K562 (cell line): ENCODE measurements at regions not wholly inside any gene's neighbourhood (a gene's known extent, or its start where the extent isn't known, plus 50 kb on each side); places are given as distances from the start of the nearest gene placed in this dataset.

Source experiments
- ATAC-seq: fragments of 200-7000 bp; cut with Tn5 transposase; 3 replicates; pipeline ENCODE4 v1.9.1; 2020; ENCODE audit warnings: moderate library complexity
- BruUV-seq: library from RNA; stranded (reverse); fragments of 400-500 nt; replicated peaks from 2 replicates; lab custom pipeline; 2021; lab: Mats Ljungman, UMichigan
- CTCF ChIA-PET: fragments of 300-600 bp; formaldehyde crosslinking; extraction: SDS; loops from one replicate; lab custom pipeline; 2021; ENCODE audit warnings: low intra/inter-chr PET ratio; lab: Yijun Ruan, JAX
- POLR2A ChIA-PET: fragments of 300-600, 350-650 bp; sonication (Branson Sonifier 250); formaldehyde crosslinking; extraction: SDS; loops from one replicate; lab custom pipeline; 2021; ENCODE audit warnings: antibody characterized with exemption, inconsistent platforms; lab: Yijun Ruan, JAX
- DNase-seq, 4 experiments: peaks; one replicate each; pipeline versions ENCODE4 v3.0.0 to v3.0.0-alpha.2; 2011 to 2018; ENCODE audit warnings: low spot score in 3 of 4, mixed read lengths in 3 of 4; ENCODE audit errors: extremely low read depth in 1 of 4
- FAIRE-seq: peaks from 2 replicates; lab custom pipeline; 2011; peaks lifted over from hg19 to GRCh38; lab: Jason Lieb, UNC
- H2AFZ ChIP-seq: 2 replicates; pipeline ENCODE4 v1.6.0; 2011; ENCODE audit warnings: low read depth, low read length, control low read depth, inconsistent platforms
- H3K27ac ChIP-seq: fragments of 200-600 bp; 3 replicates; pipeline ENCODE4 v1.8.0; 2011; ENCODE audit warnings: low read depth, mild to moderate bottlenecking, control low read depth, inconsistent platforms, low read length, moderate library complexity, mixed read lengths; ENCODE audit errors: extremely low read depth
- H3K27me3 ChIP-seq, 2 experiments: fragments of 300-600 bp in 1 of 2; 2 replicates in 1 of 2; 3 replicates in 1 of 2; pipeline versions ENCODE4 v1.6.0 to v1.8.0; 2011; ENCODE audit warnings: inconsistent platforms in 2 of 2, low read length in 2 of 2, mild to moderate bottlenecking in 1 of 2, mixed read lengths in 1 of 2, moderate library complexity in 1 of 2; ENCODE audit not compliant: control insufficient read depth in 2 of 2, insufficient read depth in 2 of 2
- H3K36me3 ChIP-seq: fragments of 300-600 bp; 3 replicates; pipeline ENCODE4 v1.8.0; 2011; ENCODE audit warnings: mild to moderate bottlenecking, low read length, inconsistent platforms; ENCODE audit not compliant: control insufficient read depth, insufficient read depth
- H3K4me1 ChIP-seq, 2 experiments: fragments of 200-600 bp in 1 of 2; replicated peaks in 1 of 2; 2 replicates in 1 of 2; 3 replicates in 1 of 2; pipeline versions ENCODE4 v1.5.1 to v1.8.0; 2011; ENCODE audit warnings: inconsistent platforms in 2 of 2, low read length in 2 of 2, mild to moderate bottlenecking in 1 of 2, mixed read lengths in 1 of 2, moderate library complexity in 1 of 2; ENCODE audit not compliant: control insufficient read depth in 2 of 2, insufficient read depth in 2 of 2
- H3K4me2 ChIP-seq: 2 replicates; pipeline ENCODE4 v1.6.1; 2011; ENCODE audit warnings: low read length, control low read depth, inconsistent platforms, mixed read lengths; ENCODE audit not compliant: insufficient read depth
- H3K4me3 ChIP-seq: fragments of 200-600 bp; sonication (generic), shearing (Covaris generic); 2 replicates; pipeline ENCODE4 v1.5.1; 2016; ENCODE audit warnings: control low read depth, inconsistent platforms
- H3K79me2 ChIP-seq: fragments of 200-600 bp; 3 replicates; pipeline ENCODE4 v1.8.0; 2011; ENCODE audit warnings: low read length, inconsistent platforms; ENCODE audit not compliant: control insufficient read depth, insufficient read depth
- H3K9ac ChIP-seq, 2 experiments: 2 replicates each; pipeline versions ENCODE4 v1.6.0 to v1.6.1; 2011; ENCODE audit warnings: low read depth in 2 of 2, low read length in 2 of 2, control low read depth in 1 of 2, inconsistent platforms in 1 of 2, mild to moderate bottlenecking in 1 of 2, mixed read lengths in 1 of 2; ENCODE audit not compliant: insufficient read depth in 1 of 2
- H3K9me1 ChIP-seq: one replicate; pipeline ENCODE4 v1.6.0; 2011; ENCODE audit warnings: inconsistent platforms, mild to moderate bottlenecking, low read length, moderate library complexity; ENCODE audit not compliant: control insufficient read depth, insufficient read depth
- H3K9me3 ChIP-seq: replicated peaks from 2 replicates; pipeline ENCODE4 v1.5.1; 2011; ENCODE audit warnings: low read depth, low read length, inconsistent platforms; ENCODE audit not compliant: control insufficient read depth, insufficient read depth
- H4K20me1 ChIP-seq: replicated peaks from 2 replicates; pipeline ENCODE4 v1.6.1; 2011; ENCODE audit warnings: low read length, inconsistent platforms, mixed read lengths; ENCODE audit not compliant: control insufficient read depth, insufficient read depth
- ATF7 ChIP-seq: fragments of 450-650 bp; IDR thresholded peaks from 2 replicates; pipeline ENCODE4 v1.7.1; 2014; ENCODE audit warnings: mild to moderate bottlenecking, moderate library complexity
- CBX2 ChIP-seq: fragments of 200-600 bp; sonication (generic); IDR thresholded peaks from one replicate; pipeline ENCODE4 v1.6.1; 2012; ENCODE audit warnings: mild to moderate bottlenecking, low read length, inconsistent platforms; ENCODE audit not compliant: insufficient read depth, poor library complexity, severe bottlenecking
- EHMT2 ChIP-seq: fragments of 450-650 bp; IDR thresholded peaks from 2 replicates; pipeline ENCODE4 v1.6.1; 2018; ENCODE audit warnings: antibody characterized with exemption
- GTF2A2 ChIP-seq: IDR thresholded peaks from 2 replicates; pipeline ENCODE4 v1.6.1; 2016; ENCODE audit warnings: mild to moderate bottlenecking, missing genetic modification characterization, missing compliant biosample characterization
- RBM25 ChIP-seq: fragments of 200-400 bp; formaldehyde crosslinking; IDR thresholded peaks from 2 replicates; pipeline ENCODE4 v1.6.1; 2018; ENCODE audit warnings: low read length, low read depth, moderate library complexity; ENCODE audit not compliant: severe bottlenecking
- XRCC5 ChIP-seq: fragments of 200-400 bp; formaldehyde crosslinking; IDR thresholded peaks from 2 replicates; pipeline ENCODE4 v1.6.1; 2017; ENCODE audit warnings: low read depth, mild to moderate bottlenecking, low read length
- ZBTB26 ChIP-seq: fragments of 450-650 bp; formaldehyde crosslinking; IDR thresholded peaks from 2 replicates; pipeline ENCODE4 v1.4.0; 2022; ENCODE audit warnings: missing genetic modification characterization
- WGBS: fragments of 100-300 bp; shearing (Covaris generic); methylation state at CpG from one replicate; pipeline ENCODE4 v1.1.6; 2016; ENCODE audit warnings: low coverage, mixed read lengths; ENCODE audit not compliant: insufficient coverage; ENCODE audit errors: missing lambda C conversion rate; 5-methylcytosine and 5-hydroxymethylcytosine counted together
- in situ Hi-C: fragments of 300-500 bp; cut with MboI; formaldehyde crosslinking; loops from 4 replicates; pipeline ENCODE4 v1.15.0; 2018; ENCODE audit warnings: inconsistent platforms, mixed read lengths
- intact Hi-C: fragments of 100-400 bp; cut with micrococcal nuclease; formaldehyde crosslinking; loops from 2 replicates; pipeline ENCODE4 v1.14.2; 2022
- TF ChIP-seq, protein P1 (sequence below): fragments of 200-800 bp; sonication (Bioruptor generic); IDR thresholded peaks from 2 replicates; pipeline ENCODE4 v1.6.1; 2016; ENCODE audit warnings: missing genetic modification characterization, missing compliant biosample characterization

DNA sequence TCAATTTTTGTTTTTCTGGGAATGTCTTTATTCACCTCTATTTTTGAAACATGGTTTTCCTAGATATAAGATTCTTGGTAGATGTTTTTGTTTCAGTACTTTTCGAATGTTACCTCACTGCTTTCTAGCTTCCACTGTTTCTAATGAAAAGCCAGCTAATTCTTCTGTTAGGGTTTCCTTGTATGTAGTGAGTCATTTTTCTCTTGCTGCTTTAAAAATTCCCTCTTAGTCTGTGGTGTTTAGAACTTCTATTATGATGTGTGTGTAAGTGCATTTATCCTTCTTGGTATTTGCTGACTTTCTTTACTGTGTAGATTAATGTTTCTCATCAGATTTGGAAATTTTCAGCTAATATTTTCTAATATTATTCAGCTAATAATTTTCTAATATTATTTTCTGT, 151.1 kb upstream of the OSTN start:
- CTCF ChIA-PET = no interaction called here
- intact Hi-C loops (no loop called here), in situ Hi-C loops (no loop called here)
- Histone ChIP-seq H3K27ac (no peak overlapping the region), H3K4me1 (no peaks in the 10 kb centered on the region), H3K9ac (no peak overlapping the region), H4K20me1 (no peaks in the 10 kb centered on the region), H3K79me2 (no peaks in the 10 kb centered on the region), H3K4me3 (no peak overlapping the region), H3K9me1 (no peaks in the 10 kb centered on the region), H3K9me3 (no peaks in the 10 kb centered on the region), H3K36me3 (no peaks in the 10 kb centered on the region), H3K27me3 (no peaks in the 10 kb centered on the region), H3K4me2 (no peak overlapping the region), H2AFZ (no peak overlapping the region)
- ATAC-seq (no peak), DNase-seq (no peak), FAIRE-seq (no peak)
- WGBS = 0% methylated on average over 1 of the region's 1 CpG
- POLR2A ChIA-PET = no interaction called here
- no TSS peak for BruUV-seq
- TF ChIP-seq ZBTB26 (CRISPR knock-in tag) = no peak
- no peak for TF ChIP-seq ATF7
- no peak for TF ChIP-seq RBM25
- TF ChIP-seq, protein P1, sequence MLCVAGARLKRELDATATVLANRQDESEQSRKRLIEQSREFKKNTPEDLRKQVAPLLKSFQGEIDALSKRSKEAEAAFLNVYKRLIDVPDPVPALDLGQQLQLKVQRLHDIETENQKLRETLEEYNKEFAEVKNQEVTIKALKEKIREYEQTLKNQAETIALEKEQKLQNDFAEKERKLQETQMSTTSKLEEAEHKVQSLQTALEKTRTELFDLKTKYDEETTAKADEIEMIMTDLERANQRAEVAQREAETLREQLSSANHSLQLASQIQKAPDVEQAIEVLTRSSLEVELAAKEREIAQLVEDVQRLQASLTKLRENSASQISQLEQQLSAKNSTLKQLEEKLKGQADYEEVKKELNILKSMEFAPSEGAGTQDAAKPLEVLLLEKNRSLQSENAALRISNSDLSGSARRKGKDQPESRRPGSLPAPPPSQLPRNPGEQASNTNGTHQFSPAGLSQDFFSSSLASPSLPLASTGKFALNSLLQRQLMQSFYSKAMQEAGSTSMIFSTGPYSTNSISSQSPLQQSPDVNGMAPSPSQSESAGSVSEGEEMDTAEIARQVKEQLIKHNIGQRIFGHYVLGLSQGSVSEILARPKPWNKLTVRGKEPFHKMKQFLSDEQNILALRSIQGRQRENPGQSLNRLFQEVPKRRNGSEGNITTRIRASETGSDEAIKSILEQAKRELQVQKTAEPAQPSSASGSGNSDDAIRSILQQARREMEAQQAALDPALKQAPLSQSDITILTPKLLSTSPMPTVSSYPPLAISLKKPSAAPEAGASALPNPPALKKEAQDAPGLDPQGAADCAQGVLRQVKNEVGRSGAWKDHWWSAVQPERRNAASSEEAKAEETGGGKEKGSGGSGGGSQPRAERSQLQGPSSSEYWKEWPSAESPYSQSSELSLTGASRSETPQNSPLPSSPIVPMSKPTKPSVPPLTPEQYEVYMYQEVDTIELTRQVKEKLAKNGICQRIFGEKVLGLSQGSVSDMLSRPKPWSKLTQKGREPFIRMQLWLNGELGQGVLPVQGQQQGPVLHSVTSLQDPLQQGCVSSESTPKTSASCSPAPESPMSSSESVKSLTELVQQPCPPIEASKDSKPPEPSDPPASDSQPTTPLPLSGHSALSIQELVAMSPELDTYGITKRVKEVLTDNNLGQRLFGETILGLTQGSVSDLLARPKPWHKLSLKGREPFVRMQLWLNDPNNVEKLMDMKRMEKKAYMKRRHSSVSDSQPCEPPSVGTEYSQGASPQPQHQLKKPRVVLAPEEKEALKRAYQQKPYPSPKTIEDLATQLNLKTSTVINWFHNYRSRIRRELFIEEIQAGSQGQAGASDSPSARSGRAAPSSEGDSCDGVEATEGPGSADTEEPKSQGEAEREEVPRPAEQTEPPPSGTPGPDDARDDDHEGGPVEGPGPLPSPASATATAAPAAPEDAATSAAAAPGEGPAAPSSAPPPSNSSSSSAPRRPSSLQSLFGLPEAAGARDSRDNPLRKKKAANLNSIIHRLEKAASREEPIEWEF (CRISPR knock-in tag) = no peak
- TF ChIP-seq CBX2 = no peak
- TF ChIP-seq XRCC5 = no peak
- TF ChIP-seq EHMT2 = no peak
- TF ChIP-seq GTF2A2 = no peak
